ENCODE measurements at regions not wholly inside any gene's neighbourhood (a gene's known extent, or its start where the extent isn't known, plus 50 kb on each side); places are given as distances from the start of the nearest gene placed in this dataset.
"Not testable (repeated sequence)": the region's sequence is repeated elsewhere in the genome, so short reads cannot be mapped to it uniquely, and the experiment has no call there.

GRCh38 chrY:7725791-7726460 lies 814.4 kb upstream of the AMELY start:
- DNase-seq (ENCODE audit: low spot score) = peak; percentile 90

- DNase-seq (ENCODE audit: low spot score) = peak; percentile 77
Observed at GRCh38 chrY:7723991-7724632, 812.6 kb upstream of the AMELY start.

GRCh38 chrY:7723127-7723526 lies 811.6 kb upstream of the AMELY start:
- DNase-seq (ENCODE audit: low spot score) = no peak

GRCh38 chrY:7722566-7722965 lies 811.0 kb upstream of the AMELY start:
- DNase-seq (ENCODE audit: low spot score) = no peak

- DNase-seq (ENCODE audit: low spot score) = no peak
Observed at GRCh38 chrY:7720974-7721373, 809.4 kb upstream of the AMELY start.

- no peak for DNase-seq (ENCODE audit: low spot score)
Observed at GRCh38 chrY:7719271-7719670, 807.7 kb upstream of the AMELY start.

- no peak for DNase-seq (ENCODE audit: low spot score)
Observed at GRCh38 chrY:7718626-7719025, 807.1 kb upstream of the AMELY start.

- no peak for DNase-seq (ENCODE audit: low spot score)
Observed at GRCh38 chrY:7718126-7718525, 806.6 kb upstream of the AMELY start.

GRCh38 chrY:7714426-7714825 lies 802.9 kb upstream of the AMELY start:
- DNase-seq (ENCODE audit: low spot score) = peak; percentile 24

GRCh38 chrY:7713738-7714137 lies 802.2 kb upstream of the AMELY start:
- not testable (repeated sequence) for DNase-seq (ENCODE audit: low spot score)

GRCh38 chrY:7712289-7712688 lies 800.7 kb upstream of the AMELY start:
- DNase-seq (ENCODE audit: low spot score) = no peak

GRCh38 chrY:7703578-7704140 lies 792.1 kb upstream of the AMELY start:
- DNase-seq (ENCODE audit: low spot score) = no peak

GRCh38 chrY:7702481-7702880 lies 790.9 kb upstream of the AMELY start:
- DNase-seq (ENCODE audit: low spot score) = no peak

- no peak for DNase-seq (ENCODE audit: low spot score)
Observed at GRCh38 chrY:7701676-7702075, 790.1 kb upstream of the AMELY start.

GRCh38 chrY:7697506-7697905 lies 786.0 kb upstream of the AMELY start:
- no peak for DNase-seq (ENCODE audit: low spot score)

- no peak for DNase-seq (ENCODE audit: low spot score)
Observed at GRCh38 chrY:7692701-7693100, 781.1 kb upstream of the AMELY start.

- DNase-seq (ENCODE audit: low spot score) = no peak
Observed at GRCh38 chrY:7687086-7687485, 775.5 kb upstream of the AMELY start.

- DNase-seq (ENCODE audit: low spot score) = no peak
Observed at GRCh38 chrY:7684546-7684945, 773.0 kb upstream of the AMELY start.

GRCh38 chrY:7682386-7682785 lies 770.8 kb upstream of the AMELY start:
- no peak for DNase-seq (ENCODE audit: low spot score)

- no peak for DNase-seq (ENCODE audit: low spot score)
Observed at GRCh38 chrY:7681426-7681825, 769.9 kb upstream of the AMELY start.

- DNase-seq (ENCODE audit: low spot score) = no peak
Observed at GRCh38 chrY:7674465-7674864, 762.9 kb upstream of the AMELY start.

- no peak for DNase-seq (ENCODE audit: low spot score)
Observed at GRCh38 chrY:7672796-7673195, 761.2 kb upstream of the AMELY start.

GRCh38 chrY:7663261-7663660 lies 751.7 kb upstream of the AMELY start:
- no peak for DNase-seq (ENCODE audit: low spot score)

GRCh38 chrY:7659047-7659446 lies 747.5 kb upstream of the AMELY start:
- no peak for DNase-seq (ENCODE audit: low spot score)

Data from pons (tissue), 1 donor.